Ishikawa (cell line): ENCODE measurements at regions not wholly inside any gene's neighbourhood (a gene's known extent, or its start where the extent isn't known, plus 50 kb on each side); places are given as distances from the start of the nearest gene placed in this dataset.

Source experiments
- CEBPB ChIP-seq: IDR thresholded peaks from 2 replicates; pipeline ENCODE4 v1.6.1; 2012
- CREB1 ChIP-seq: IDR thresholded peaks from 2 replicates; pipeline ENCODE4 v1.6.1; 2012; ENCODE audit warnings: low read depth
- EGR1 ChIP-seq: IDR thresholded peaks from 2 replicates; pipeline ENCODE4 v1.6.1; 2012
- EP300 ChIP-seq: IDR thresholded peaks from 2 replicates; pipeline ENCODE4 v1.6.1; 2012; ENCODE audit warnings: borderline replicate concordance
- FOXM1 ChIP-seq: IDR thresholded peaks from 2 replicates; pipeline ENCODE4 v1.6.1; 2012; ENCODE audit warnings: low read depth, borderline replicate concordance
- MAX ChIP-seq: IDR thresholded peaks from 2 replicates; pipeline ENCODE4 v1.6.1; 2012
- NFIC ChIP-seq: IDR thresholded peaks from 2 replicates; pipeline ENCODE4 v1.6.1; 2012
- RAD21 ChIP-seq: IDR thresholded peaks from 2 replicates; pipeline ENCODE4 v1.6.1; 2012; ENCODE audit warnings: low read depth
- REST ChIP-seq: IDR thresholded peaks from 2 replicates; pipeline ENCODE4 v1.6.1; 2012; ENCODE audit warnings: low read depth, mild to moderate bottlenecking
- TAF1 ChIP-seq: IDR thresholded peaks from 2 replicates; pipeline ENCODE4 v1.6.1; 2012; ENCODE audit warnings: low read depth, mild to moderate bottlenecking
- TCF12 ChIP-seq: IDR thresholded peaks from 2 replicates; pipeline ENCODE4 v1.6.1; 2012; ENCODE audit warnings: low read depth
- TEAD4 ChIP-seq: IDR thresholded peaks from 2 replicates; pipeline ENCODE4 v1.6.1; 2012
- USF1 ChIP-seq: IDR thresholded peaks from 2 replicates; pipeline ENCODE4 v1.6.1; 2012
- YY1 ChIP-seq: IDR thresholded peaks from 2 replicates; pipeline ENCODE4 v1.6.1; 2012; ENCODE audit warnings: low read depth
- ZBTB7A ChIP-seq: IDR thresholded peaks from 2 replicates; pipeline ENCODE4 v1.6.1; 2012; ENCODE audit warnings: low read depth

- TF ChIP-seq MAX: no peak
These were observed 96.0 kb downstream of the ACTL7B start for GRCh38 chr9:108759835-108760234.

- TF ChIP-seq ZBTB7A (no peak), EP300 (no peak), TEAD4 (no peak), TCF12 (no peak), CREB1 (no peak), REST (no peak), YY1 (no peak), CEBPB (no peak), FOXM1 (no peak), USF1 (no peak), RAD21 (no peak), TAF1 (no peak), EGR1 (no peak), NFIC (no peak), MAX (no peak)
These were observed 96.4 kb downstream of the ACTL7B start for GRCh38 chr9:108759399-108759798.

- TF ChIP-seq TEAD4 (no peak), USF1 (no peak), FOXM1 (no peak), REST (no peak), NFIC (no peak), YY1 (no peak), CREB1 (no peak), RAD21 (no peak), ZBTB7A (no peak)
These were observed 98.9 kb downstream of the ACTL7B start for GRCh38 chr9:108756746-108757490.

- TF ChIP-seq EGR1 (no peak), TCF12 (no peak), NFIC (no peak), REST (no peak), ZBTB7A (no peak), TAF1 (no peak), USF1 (no peak), FOXM1 (no peak), EP300 (no peak)
These were observed 99.8 kb downstream of the ACTL7B start for GRCh38 chr9:108755979-108756378.

GRCh38 chr9:108751369-108751768 lies 104.4 kb downstream of the ACTL7B start:
- TF ChIP-seq FOXM1 (no peak), NFIC (no peak), REST (no peak), CEBPB (no peak), MAX (no peak), TEAD4 (no peak), EP300 (no peak), RAD21 (no peak), ZBTB7A (no peak), EGR1 (no peak), YY1 (no peak), TCF12 (no peak), TAF1 (no peak), CREB1 (no peak)
